ENCODE measurements at regions not wholly inside any gene's neighbourhood (a gene's known extent, or its start where the extent isn't known, plus 50 kb on each side); places are given as distances from the start of the nearest gene placed in this dataset.

DNA sequence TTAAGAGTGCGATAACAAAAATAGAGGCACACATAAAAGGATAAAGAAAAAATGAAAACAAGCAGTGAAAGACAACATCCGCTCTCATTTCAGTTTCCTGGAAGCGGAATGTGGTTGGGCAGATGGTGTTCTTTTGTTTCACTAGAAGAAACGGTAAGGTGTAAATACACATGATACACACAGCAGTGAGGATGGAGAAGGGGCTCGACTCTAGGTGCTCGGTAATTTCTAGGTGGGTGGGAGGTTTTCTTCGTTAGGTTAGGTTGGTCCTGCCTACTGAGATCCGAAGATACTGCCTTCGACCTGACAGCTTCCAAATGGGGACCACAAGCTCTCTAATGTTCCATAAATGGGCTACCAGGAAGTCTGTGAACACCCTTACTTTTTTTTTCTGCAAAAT is 1082.5 kb downstream of the BCL11B start:
- H3K27ac ChIP-seq (ENCODE audit: extremely low read depth, low read depth, low read length), result no peak overlapping the region
- H3K36me3 ChIP-seq (ENCODE audit: control insufficient read depth in 2 of 2, insufficient read depth in 1 of 2, low read length in 2 of 2), result no peaks in the 10 kb centered on the region
- H3K4me1 ChIP-seq (ENCODE audit: control insufficient read depth, insufficient read depth, low read length), result no peaks in the 10 kb centered on the region
- no peak overlapping the region for H3K4me3 ChIP-seq (ENCODE audit: low read depth, low read length)
- ChIA-PET POLR2A (no interaction called here), CTCF (no interaction called here)
- TF ChIP-seq ZNF221 (tag by site-specific recombination; IDR thresholded peaks at IDR 0.05; ENCODE audit: borderline replicate concordance) (no peak), ZNF707 (tag by site-specific recombination; IDR thresholded peaks at IDR 0.05) (no peak), BCL11A (tag by site-specific recombination; IDR thresholded peaks at IDR 0.05; ENCODE audit: low read depth) (no peak), SCRT2 (tag by site-specific recombination; IDR thresholded peaks at IDR 0.05) (no peak)
- H3K9me3 ChIP-seq (ENCODE audit: control insufficient read depth, insufficient read depth, low read depth, low read length), result no peaks in the 10 kb centered on the region

- H3K27ac ChIP-seq (ENCODE audit: extremely low read depth, low read depth, low read length), result no peak overlapping the region
- H3K9me3 ChIP-seq (ENCODE audit: control insufficient read depth, insufficient read depth, low read depth, low read length), result no peaks in the 10 kb centered on the region
- H3K4me3 ChIP-seq (ENCODE audit: low read depth, low read length), result no peak overlapping the region
- no peak for TF ChIP-seq ZSCAN5A (tag by site-specific recombination; IDR thresholded peaks at IDR 0.05)
- TF ChIP-seq ZNF266 (tag by site-specific recombination; IDR thresholded peaks at IDR 0.05; ENCODE audit: low read depth), result no peak
- TF ChIP-seq ZNF423 (tag by site-specific recombination; IDR thresholded peaks at IDR 0.05), result no peak
- TF ChIP-seq ZNF701 (tag by site-specific recombination; IDR thresholded peaks at IDR 0.05), result no peak
- TF ChIP-seq HOXD13 (CRISPR knock-in tag; IDR thresholded peaks at IDR 0.05; ENCODE audit: borderline replicate concordance), result no peak
- TF ChIP-seq ZNF623 (tag by site-specific recombination; IDR thresholded peaks at IDR 0.05), result no peak
- no peak for TF ChIP-seq ZFP69B (tag by site-specific recombination; IDR thresholded peaks at IDR 0.05)
- TF ChIP-seq ZNF488 (tag by site-specific recombination; IDR thresholded peaks at IDR 0.05), result no peak
- no peak for TF ChIP-seq ZNF529 (tag by site-specific recombination; IDR thresholded peaks at IDR 0.05; ENCODE audit: insufficient replicate concordance)
- TF ChIP-seq ZFP37 (tag by site-specific recombination; IDR thresholded peaks at IDR 0.05), result no peak
- no peak for TF ChIP-seq BCL11B (tag by site-specific recombination; IDR thresholded peaks at IDR 0.05; ENCODE audit: low read depth)
- H3K36me3 ChIP-seq (ENCODE audit: control insufficient read depth in 2 of 2, insufficient read depth in 1 of 2, low read length in 2 of 2), result no peaks in the 10 kb centered on the region
- CTCF ChIA-PET, result no interaction called here
- POLR2A ChIA-PET, result no interaction called here
- H3K4me1 ChIP-seq (ENCODE audit: control insufficient read depth, insufficient read depth, low read length), result no peaks in the 10 kb centered on the region
These were observed 1082.1 kb downstream of the BCL11B start for GRCh38 chr14:98189944-98190343.

GRCh38 chr14:98192946-98193345 is 1079.1 kb downstream of the BCL11B start:
- Histone ChIP-seq H3K4me1 (ENCODE audit: control insufficient read depth, insufficient read depth, low read length) (no peaks in the 10 kb centered on the region), H3K9me3 (ENCODE audit: control insufficient read depth, insufficient read depth, low read depth, low read length) (no peaks in the 10 kb centered on the region), H3K4me3 (ENCODE audit: low read depth, low read length) (no peak overlapping the region), H3K27ac (ENCODE audit: extremely low read depth, low read depth, low read length) (no peak overlapping the region), H3K36me3 (ENCODE audit: control insufficient read depth in 2 of 2, insufficient read depth in 1 of 2, low read length in 2 of 2) (no peaks in the 10 kb centered on the region)
- ChIA-PET POLR2A (no interaction called here), CTCF (no interaction called here)
- TF ChIP-seq ZBTB17 (tag by site-specific recombination; IDR thresholded peaks at IDR 0.05) (no peak), KLF16 (tag by site-specific recombination; IDR thresholded peaks at IDR 0.05) (no peak), RBAK (tag by site-specific recombination; IDR thresholded peaks at IDR 0.05) (no peak), ZBTB6 (tag by site-specific recombination; IDR thresholded peaks at IDR 0.05) (no peak), ZNF623 (tag by site-specific recombination; IDR thresholded peaks at IDR 0.05) (no peak), ZNF791 (tag by site-specific recombination; IDR thresholded peaks at IDR 0.05) (no peak), ZFP41 (tag by site-specific recombination; IDR thresholded peaks at IDR 0.05; ENCODE audit: borderline replicate concordance) (no peak), ZNF510 (tag by site-specific recombination; IDR thresholded peaks at IDR 0.05; ENCODE audit: insufficient replicate concordance) (no peak), ZNF174 (tag by site-specific recombination; IDR thresholded peaks at IDR 0.05) (no peak), ZNF626 (tag by site-specific recombination; IDR thresholded peaks at IDR 0.05) (no peak), ZBTB8A (tag by site-specific recombination; IDR thresholded peaks at IDR 0.05) (no peak), ZNF660 (tag by site-specific recombination; IDR thresholded peaks at IDR 0.05) (no peak), TRIM28 (IDR thresholded peaks at IDR 0.05; ENCODE audit: borderline replicate concordance, low read length) (no peak)
